ENCODE measurements at regions not wholly inside any gene's neighbourhood (a gene's known extent, or its start where the extent isn't known, plus 50 kb on each side); places are given as distances from the start of the nearest gene placed in this dataset.

DNA sequence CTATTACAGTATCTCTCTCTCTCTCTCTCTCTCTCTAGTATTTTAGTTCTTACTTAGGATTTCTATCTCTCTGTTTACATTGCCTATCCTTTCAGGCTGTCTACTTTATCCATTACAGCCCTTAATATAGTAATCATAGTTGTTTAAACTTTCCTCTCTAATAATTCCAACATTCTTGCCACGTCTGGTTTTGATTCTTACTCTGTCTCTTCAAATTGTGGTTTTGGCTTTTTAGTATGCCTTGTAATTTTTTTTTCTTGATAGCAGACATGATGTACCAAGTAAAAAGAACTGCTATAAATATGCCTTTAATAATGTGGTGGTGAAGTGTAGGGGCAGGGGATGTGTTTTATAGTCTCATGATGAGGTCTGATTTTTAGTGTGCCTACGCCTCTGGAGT is 1809.5 kb upstream of the CELF4 start:
- DNase-seq: no peak

DNA sequence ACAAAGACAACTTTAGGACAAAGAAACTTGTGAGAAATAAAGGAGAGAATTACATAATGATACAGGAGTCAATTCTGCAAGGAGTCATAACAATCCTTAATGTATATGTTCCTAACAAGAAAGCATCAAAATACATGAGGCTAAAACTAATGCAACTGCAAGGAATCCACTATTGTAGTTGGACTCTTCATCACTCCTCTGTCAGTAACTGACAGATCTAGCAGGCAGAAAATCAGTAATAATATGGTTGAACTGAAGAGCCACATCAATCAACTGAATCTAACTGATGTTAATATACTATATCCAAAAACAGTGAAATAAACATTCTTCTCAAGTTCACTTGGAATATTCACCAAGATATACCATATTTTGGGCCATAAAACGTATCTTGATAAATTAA is 1806.4 kb upstream of the CELF4 start:
- DNase-seq: no peak

DNA sequence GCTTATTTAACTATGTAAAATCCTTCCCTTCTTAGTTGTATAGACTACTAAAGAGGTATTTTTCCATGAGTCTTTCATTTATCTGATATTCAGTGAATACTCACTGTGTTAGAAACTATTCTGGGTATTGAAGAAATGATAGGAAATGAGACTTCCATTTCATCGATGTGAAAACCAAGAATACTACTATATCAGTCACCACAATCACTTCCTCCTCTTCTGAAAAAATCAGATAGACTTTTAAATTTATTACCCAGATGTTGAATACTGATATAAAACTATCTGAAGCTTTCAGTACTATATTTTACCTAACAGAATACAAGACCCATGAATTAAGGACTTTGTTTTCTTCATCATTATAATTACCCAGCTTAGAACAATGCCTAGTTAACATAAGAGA is 1801.1 kb upstream of the CELF4 start:
- DNase-seq: no peak

DNA sequence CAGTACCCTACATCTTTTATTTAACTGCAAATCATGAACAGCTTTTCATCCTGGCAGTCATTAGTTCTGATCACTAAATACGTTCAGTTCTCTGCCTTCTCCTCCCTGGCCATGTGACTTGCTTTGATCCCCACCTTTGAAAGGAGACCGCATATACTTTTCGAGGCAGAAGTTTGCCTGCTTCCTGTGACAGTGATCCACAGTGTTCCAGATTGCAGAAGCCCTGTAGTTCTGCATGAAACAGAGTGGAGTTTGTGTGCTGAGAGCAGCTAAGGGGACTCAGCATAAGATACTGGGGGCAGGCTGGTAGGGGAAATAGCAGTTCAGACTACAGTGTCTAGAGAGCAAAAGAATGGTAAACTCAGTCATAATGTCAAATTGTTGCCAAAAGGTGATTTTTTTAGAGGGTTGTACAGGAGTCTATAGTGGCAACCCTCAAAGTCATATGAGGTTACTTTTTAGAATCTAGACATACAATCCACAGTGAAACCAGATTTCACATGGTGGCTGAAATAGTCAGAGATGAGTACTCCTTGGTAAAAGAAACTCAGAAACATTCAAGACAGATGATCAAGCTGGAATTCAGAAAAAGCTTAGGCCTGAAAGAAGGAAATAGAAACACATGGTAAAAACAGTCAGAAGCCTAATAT is 1800.4 kb upstream of the CELF4 start:
- DNase-seq: no peak

DNA sequence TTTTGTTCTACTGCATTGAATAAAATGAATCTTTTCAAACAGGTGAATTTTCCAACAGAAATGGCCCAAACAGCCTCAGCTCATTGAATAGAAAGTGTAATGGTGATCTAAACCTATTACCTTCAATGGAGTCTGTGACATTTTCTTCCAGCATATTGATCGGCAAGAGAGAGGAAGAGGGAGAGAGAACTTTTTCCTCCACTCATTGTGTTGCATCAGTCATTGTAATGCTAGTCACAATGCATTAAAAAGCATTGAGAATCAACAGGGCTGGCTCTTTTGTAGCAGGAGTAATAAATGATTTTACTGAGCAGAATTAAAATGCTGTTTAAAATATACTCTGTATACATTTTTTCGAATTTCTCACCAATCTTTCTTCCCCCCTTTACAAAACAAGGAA is 1794.5 kb upstream of the CELF4 start:
- DNase-seq: no peak

DNA sequence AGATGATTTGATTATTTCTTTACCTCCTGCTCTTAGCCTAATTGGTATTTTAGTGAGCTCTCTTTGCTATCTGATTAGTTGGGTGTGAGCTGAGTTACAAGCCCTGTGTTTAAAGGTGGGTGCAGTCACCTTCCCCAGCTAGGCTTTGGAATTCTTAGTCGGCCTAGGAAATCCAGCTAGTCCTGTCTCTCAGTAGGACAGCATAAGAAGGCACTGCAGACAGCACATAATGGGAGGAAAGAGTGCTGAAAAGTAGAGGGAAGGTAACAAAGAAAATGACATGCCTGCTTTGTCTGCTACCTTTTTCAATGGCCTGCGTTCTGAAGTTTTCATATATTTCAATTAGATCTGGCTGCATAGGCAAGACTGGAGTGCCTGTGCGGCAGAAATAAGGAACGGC is 1794.0 kb upstream of the CELF4 start:
- DNase-seq: no peak

DNA sequence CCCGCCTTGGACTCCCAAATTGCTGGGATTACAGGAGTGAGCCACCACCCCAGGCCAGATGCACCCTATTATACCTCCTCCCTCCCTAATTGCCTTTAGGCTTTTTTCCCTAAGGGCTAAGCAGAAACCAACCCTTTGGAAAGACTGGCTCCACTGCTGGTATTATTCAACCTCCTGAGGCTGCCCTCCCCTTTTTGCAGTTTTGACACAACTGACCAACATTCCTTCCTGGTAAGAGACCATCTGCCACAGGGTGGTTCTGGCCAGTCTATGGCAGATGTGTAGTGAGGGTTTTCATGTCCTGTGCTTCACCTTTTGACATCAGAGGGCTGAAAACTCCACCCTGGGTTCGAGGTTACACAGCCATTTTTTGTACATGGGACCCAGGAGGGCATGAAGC is 1785.3 kb upstream of the CELF4 start:
- DNase-seq: no peak

DNA sequence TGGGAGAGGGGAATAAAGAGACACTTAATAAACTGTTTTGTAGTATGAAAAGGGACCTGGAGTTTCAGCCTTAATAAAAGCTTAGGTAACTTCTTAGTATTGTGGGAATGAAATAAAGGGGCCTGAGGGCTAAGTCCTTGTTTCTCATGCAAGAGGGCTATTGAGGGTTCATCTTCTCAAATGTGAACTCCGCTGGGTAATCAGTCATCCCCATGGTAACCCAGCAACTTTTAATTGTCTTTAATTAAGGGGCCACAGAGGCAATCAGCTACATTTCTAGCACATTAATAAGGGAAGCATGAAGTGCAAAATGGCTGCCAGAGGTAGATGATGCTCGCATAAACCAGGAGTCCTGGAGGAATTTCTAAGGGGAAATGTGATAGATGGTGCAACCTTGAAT is 1784.2 kb upstream of the CELF4 start:
- DNase-seq: no peak

DNA sequence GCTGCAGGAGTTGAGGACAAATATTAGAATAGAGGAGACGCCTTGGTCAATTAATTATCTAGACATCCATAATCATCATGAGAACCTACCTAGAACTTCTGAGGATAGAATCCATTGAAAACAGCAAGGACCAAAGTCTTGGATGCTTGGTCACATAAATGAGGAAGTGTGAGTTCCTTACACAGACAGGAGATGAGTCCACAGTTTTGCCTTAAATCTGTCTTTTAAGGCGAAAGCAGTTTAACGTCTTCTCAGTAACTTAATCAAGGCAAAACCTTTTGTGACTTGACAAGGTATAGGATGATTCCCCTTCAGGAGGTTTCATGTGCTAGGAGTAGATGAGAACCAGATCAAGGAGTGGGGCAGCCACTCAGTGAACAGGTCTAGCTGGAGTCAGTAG is 1783.2 kb upstream of the CELF4 start:
- no peak for DNase-seq

DNA sequence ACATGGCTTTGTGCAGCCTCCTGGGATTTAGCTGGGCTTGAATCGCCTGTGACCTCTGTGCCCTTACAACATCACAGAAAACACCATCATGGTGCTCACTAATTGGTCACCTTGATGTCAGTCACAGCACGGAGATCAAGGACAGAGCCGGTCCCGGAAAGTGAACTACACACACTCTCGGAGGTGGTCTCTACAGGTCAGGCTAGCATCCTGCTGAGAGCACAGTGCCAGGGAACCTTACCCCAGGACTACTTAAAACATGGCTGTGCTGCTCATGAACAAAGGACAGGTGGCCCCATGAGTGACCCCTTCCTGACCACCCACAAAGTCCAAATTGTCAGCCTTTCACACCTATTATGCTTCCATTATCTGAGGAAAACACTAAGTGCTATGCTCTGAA is 1782.1 kb upstream of the CELF4 start:
- no peak for DNase-seq

DNA sequence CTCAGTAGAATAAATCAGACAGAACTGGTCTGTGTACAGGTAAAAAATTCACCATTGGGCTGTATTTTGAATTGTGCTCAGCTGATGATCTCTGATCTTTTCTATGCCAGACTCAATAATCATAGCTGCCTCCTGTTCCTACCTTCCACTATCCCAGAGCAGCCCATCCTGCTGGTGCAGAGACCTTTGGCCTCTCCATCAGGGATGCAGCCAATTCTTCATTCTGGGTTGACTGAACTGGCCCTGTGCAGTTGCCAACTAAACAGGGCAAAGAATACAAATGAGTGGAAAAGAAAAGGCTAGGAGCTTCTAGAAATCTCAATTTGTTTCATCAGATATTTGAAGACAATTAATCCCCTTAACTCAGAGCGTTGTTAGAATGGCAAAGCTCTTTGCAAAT is 1781.3 kb upstream of the CELF4 start:
- no peak for DNase-seq

DNA sequence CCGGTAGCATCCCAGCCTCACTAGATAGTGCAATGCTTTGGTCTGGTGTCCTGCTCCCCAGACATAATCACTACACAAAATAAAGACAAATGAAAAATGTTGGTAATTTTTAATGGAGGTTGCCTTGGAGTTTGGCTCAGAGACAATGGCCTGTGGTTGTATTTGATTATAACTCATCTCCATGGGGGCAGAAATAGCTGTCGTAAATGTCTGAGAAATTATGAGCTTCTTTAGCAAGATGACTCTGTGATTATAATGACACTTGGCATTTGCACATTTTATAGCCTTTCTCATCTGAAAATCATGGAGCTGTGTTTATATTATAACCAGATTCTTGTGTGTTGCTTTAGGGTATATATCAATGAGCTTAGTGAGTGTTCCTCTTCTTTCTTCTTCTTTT is 1779.7 kb upstream of the CELF4 start:
- no peak for DNase-seq

DNA sequence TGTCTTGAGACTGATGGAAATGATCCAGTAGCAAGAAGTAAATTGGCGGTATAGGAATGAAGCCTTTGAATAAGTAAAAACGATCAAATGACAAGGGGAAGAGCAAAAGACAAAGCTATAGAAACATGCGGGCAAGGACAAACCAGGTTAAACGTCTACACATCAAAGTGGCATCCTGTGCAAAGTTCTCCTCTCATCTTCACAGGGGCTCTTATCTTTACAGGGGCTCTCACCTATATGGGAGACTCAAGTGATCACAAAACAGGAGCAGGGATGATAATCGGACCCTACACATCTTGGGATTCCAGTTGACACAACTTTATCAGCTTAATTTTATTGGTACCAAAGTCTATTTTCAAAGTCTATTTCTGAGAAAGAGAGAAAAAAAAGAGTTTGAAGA is 1778.9 kb upstream of the CELF4 start:
- DNase-seq: no peak

DNA sequence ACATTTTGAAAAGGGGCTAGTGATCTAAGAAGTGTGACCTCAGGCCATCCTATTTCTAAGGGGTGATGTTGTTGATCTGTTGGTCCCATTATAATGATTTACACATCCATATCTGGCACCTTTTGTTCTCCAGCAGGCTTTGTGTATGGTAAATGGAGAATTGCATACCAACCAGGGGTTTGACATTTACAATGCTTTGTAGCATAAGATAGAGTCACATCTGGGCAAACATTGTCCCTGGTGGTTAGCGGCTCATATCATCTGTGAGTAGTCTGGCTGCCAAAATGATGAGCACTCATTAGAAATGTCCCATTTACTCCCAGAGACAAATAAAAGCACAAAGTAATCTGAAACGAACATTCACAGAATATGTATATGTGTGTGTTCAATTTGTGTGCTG is 1775.5 kb upstream of the CELF4 start:
- no peak for DNase-seq

DNA sequence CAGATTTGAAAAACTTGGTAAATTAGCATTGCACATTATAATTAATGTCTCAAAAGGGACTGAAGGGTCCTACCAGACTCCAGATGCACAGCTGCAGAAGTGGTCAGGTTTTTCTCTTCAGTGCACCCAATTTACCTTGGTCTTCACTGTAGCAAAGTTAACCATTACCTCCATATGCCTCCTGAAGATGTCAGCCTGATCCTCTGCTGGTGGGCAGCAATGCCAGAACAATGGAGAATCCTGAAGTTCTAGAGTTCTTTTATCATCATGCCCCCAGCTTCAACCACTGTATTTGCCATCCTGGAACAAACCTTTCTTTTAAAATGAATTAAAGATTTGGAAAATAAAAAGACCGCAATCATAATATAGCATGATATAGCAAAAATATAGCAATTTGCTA is 1774.8 kb upstream of the CELF4 start:
- DNase-seq: no peak

DNA sequence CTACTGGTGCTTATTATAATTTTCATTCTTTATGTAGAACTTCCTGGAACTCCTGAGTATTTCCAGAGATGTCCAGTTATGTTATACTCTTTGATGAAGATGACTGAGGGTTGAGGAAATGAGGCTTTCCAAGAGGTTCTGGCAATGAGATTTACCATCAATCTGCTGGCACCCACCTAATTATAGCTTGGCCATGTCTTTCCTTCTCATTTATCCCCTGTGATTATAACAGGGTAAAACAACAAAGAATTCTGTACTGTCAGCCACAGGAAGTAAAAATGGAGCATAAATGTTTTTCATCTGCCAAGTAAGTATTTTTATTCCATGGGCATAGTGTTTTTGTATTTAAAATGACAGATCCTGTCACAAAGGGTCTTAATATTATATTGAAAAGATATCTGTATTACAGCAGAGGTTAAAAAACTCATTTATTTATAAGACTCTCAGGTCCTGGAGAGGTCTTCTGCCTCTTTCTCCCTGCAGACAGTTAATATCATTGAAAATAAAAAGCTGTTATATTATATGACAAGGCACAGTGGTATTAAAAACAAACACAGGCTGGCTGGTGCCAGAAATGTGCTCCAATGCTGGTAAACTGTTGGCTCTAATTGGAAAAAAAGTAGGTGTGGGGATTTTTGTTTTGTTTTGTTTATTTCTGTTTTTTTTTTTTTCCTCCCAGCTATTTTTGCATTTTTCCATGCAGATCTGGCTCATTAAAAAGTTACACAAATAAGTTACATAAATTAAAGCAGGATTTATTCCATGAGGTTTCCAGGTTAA is 1764.1 kb upstream of the CELF4 start:
- no peak for DNase-seq

DNA sequence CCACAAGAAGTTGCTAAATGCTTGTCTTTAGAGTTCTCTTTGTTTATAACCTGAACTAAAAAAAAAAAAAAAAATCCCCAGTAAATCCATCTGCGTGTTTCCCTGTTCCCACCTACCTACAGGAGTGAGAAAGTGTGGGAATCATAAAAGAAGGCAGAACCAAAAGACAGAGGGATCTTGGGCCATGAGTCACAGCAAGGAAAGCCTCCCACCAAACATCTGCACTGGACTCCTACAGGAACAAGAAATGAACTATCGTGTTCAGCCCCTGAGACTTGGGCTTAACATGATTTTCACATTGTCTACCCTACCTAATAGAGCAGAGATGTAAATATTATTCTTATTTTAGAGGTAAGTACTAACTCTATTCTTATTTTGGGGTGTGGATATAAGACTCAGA is 1761.2 kb upstream of the CELF4 start:
- DNase-seq: no peak

DNA sequence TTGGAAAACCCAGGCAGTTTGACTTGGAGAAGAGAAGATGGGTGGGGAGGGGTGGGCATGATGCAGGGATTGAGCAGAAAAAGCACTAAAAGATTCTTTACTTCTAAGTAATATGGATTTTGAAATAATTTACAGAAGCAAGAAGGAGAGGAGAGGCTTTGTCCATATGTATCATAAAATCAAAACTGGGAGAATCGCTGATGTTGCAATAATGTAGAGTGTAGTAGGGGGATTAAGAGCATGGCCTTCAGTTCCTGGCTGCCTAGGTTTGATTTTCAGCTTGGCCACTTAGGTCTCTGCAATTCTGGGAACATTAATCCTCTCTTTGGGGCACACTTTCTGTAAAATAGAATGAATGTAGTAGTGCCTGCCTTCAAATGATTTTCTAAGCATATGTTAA is 1760.4 kb upstream of the CELF4 start:
- no peak for DNase-seq

DNA sequence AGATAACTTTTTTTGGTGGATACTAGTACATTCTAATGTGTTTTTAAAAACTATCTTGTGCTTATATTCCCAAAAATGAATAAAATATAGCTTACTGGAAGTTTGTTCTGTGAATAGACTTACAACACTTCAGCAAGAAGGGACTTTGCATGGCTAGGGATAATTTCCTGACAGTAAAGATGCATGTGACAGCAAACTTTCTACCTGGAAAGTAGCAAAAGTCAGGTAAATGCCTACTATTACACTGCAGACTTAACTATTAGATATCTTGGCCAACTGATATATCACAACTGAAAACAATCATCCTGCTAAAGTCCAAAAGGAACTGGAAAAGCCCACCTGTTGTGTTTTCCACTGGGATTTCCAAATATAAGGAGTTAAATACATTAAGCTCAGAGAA is 1753.5 kb upstream of the CELF4 start:
- no peak for DNase-seq

DNA sequence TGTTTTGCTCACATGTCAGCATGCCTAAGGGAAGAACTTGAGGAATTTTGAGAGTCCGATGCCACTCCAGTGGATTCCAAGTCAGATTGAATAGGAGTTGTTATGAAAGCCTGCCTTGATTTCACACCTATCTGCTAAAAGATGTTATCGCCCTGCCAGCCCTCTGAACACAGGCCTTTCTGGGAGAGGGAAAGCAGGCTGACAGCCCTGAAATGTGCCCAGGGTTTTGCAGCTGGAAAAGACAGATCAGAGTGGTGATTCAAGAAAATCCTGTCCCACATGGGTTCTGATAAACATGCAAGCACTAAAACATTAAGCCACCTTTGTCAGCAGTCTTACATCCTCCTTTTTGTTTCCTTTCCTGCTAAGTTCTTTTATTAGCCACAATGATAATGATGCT is 1752.9 kb upstream of the CELF4 start:
- no peak for DNase-seq

DNA sequence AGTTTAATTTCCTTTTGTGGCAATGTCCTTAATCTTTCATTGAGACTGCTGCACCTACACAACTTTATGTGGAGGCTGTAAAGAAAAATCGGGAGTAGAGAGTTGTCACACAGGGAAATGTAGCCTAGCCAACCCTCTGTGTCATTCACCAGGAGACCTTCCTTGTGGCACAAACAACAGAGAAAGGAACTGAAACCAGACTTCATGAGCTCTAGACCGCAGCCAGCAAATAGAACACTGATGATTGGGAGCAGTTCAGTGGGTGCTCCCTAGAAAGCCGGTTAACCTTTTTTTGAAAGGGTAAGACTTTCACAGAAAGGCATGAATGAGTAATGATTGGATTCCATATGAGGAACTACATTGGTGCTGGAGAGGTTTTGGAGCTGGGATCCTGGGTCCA is 1752.4 kb upstream of the CELF4 start:
- DNase-seq: no peak

DNA sequence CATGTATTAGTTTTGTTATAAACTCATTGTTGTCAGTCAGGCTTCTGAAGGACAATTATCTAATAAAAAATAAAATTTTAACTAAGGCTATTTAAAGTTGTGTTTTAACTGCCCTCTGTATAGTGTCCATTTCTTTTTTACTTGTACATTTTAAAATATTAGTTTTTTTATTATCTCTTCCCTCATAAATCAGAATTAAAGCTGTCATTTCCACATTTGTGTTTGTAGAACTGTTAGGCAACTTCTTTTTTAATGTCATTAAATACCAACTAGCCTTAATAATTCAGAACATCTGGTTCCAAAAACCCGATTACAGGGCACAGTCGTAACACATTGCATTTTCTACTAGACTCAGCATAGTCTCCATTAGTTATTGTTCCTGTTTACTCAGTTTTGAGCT is 1749.0 kb upstream of the CELF4 start:
- no peak for DNase-seq

DNA sequence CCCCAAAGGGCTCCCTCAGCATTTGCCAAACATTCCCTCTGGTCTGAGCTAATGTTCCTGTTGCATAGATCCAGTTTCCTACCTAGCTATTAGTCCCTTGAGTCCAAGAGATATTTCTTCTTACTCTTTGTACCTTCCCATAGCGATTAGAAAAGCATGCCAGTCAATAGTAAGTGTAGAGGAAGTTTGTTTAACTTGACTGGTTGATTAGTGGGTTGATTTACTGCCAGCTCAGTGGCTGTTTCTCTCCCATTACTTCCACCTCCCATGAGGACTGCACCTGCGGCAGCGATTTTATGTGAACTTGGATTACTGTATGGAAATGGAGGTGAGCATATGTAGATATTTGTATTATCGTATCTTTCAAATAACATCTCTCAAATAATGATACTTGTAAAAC is 1748.4 kb upstream of the CELF4 start:
- no peak for DNase-seq

DNA sequence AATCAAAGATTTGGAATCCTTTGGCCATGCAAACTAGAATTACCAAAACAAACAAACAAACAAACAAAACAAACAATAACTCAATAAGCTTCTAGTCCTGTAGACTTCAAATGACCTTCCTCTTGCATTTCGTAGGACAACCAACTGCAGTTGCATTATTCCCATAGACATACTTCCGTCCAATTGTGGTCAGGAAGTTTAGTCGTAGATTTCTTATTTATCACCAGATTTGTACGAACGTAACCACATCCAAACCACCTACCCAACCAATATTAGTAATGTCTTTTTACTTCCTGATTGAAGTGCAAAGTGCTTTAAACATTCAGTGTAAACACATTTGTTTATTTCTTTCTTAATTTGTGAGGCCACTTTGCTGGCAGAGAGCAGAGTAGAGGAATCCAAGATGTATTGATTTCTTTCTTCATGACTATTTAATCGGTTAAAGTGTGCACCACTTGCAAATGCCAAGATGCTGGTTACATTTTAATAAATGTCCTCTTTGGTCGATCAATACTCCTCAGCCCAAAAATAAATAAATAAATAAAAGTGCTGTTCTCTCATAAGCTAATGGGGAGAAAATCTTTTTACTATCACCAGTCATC is 1745.6 kb upstream of the CELF4 start:
- no peak for DNase-seq

All from NCI-H1694 (cell line).